IMR-90 (cell line): ENCODE measurements at regions not wholly inside any gene's neighbourhood (a gene's known extent, or its start where the extent isn't known, plus 50 kb on each side); places are given as distances from the start of the nearest gene placed in this dataset.

Experiments used
- ATAC-seq: fragments of 200-7000 bp; cut with Tn5 transposase; 2 replicates; pipeline ENCODE4 v1.9.1; 2020; ENCODE audit warnings: low read depth, mild to moderate bottlenecking, moderate library complexity
- BruUV-seq: library from RNA; stranded (reverse); fragments of 400-500 nt; replicated peaks from 2 replicates; lab custom pipeline; 2021; lab: Mats Ljungman, UMichigan
- CTCF ChIA-PET: fragments of 300-600 bp; formaldehyde crosslinking; extraction: SDS; loops from one replicate; lab custom pipeline; 2021; ENCODE audit warnings: antibody characterized with exemption; lab: Yijun Ruan, JAX
- POLR2A ChIA-PET: fragments of 300-600 bp; sonication (Branson Sonifier 250); formaldehyde crosslinking; loops from one replicate; lab custom pipeline; 2022; ENCODE audit warnings: antibody characterized with exemption; ENCODE audit not compliant: unreplicated experiment; lab: Charles Lee
- DNase-seq: peaks from one replicate; pipeline ENCODE4 v3.0.0; 2013
- H2AFZ ChIP-seq: replicated peaks from 2 replicates; pipeline ENCODE3; 2013; ENCODE audit warnings: low read length, mild to moderate bottlenecking; ENCODE audit not compliant: poor library complexity
- H2AK5ac ChIP-seq: 2 replicates; pipeline ENCODE4 v1.6.1; 2013; ENCODE audit warnings: low read depth, low read length, inconsistent platforms
- H2AK9ac ChIP-seq: replicated peaks from 2 replicates; pipeline ENCODE3; 2013; ENCODE audit warnings: mild to moderate bottlenecking, low read depth, low read length, moderate library complexity; ENCODE audit not compliant: poor library complexity
- H2BK120ac ChIP-seq: 2 replicates; pipeline ENCODE4 v1.6.1; 2013; ENCODE audit warnings: low read depth, low read length, inconsistent platforms
- H2BK15ac ChIP-seq: 3 replicates; pipeline ENCODE4 v1.6.1; 2013; ENCODE audit warnings: low read depth, low read length, inconsistent platforms
- H2BK20ac ChIP-seq: 2 replicates; pipeline ENCODE4 v1.6.1; 2013; ENCODE audit warnings: low read depth, mild to moderate bottlenecking, inconsistent platforms, low read length, moderate library complexity
- H2BK5ac ChIP-seq: 2 replicates; pipeline ENCODE4 v1.6.1; 2013; ENCODE audit warnings: mild to moderate bottlenecking, low read depth, low read length, inconsistent platforms; ENCODE audit not compliant: poor library complexity, severe bottlenecking
- H3K14ac ChIP-seq: replicated peaks from 2 replicates; pipeline ENCODE4 v1.6.1; 2013; ENCODE audit warnings: low read depth, low read length, inconsistent platforms
- H3K18ac ChIP-seq: 2 replicates; pipeline ENCODE4 v1.6.1; 2013; ENCODE audit warnings: low read depth, low read length, control low read depth
- H3K23ac ChIP-seq: 2 replicates; pipeline ENCODE4 v1.6.1; 2013; ENCODE audit warnings: low read depth, low read length, inconsistent platforms
- H3K27ac ChIP-seq: 2 replicates; pipeline ENCODE4 v1.5.1; 2013; ENCODE audit warnings: mild to moderate bottlenecking, control low read depth, low read length; ENCODE audit not compliant: insufficient read depth
- H3K27me3 ChIP-seq: 2 replicates; pipeline ENCODE4 v1.6.1; 2013; ENCODE audit warnings: low read length; ENCODE audit not compliant: control insufficient read depth, insufficient read depth
- H3K36me3 ChIP-seq: 2 replicates; pipeline ENCODE4 v1.6.1; 2013; ENCODE audit warnings: low read length, mixed read lengths; ENCODE audit not compliant: control insufficient read depth, insufficient read depth
- H3K4ac ChIP-seq: 2 replicates; pipeline ENCODE4 v1.6.1; 2013; ENCODE audit warnings: low read depth, low read length, inconsistent platforms
- H3K4me1 ChIP-seq: 2 replicates; pipeline ENCODE4 v1.6.1; 2013; ENCODE audit warnings: low read length, mixed read lengths; ENCODE audit not compliant: control insufficient read depth, insufficient read depth
- H3K4me2 ChIP-seq: 2 replicates; pipeline ENCODE4 v1.6.1; 2013; ENCODE audit warnings: low read depth, mild to moderate bottlenecking, control low read depth, low read length, moderate library complexity
- H3K4me3 ChIP-seq: 2 replicates; pipeline ENCODE4 v1.5.1; 2013; ENCODE audit warnings: low read depth, mild to moderate bottlenecking, control low read depth, low read length, moderate library complexity; ENCODE audit not compliant: insufficient read depth
- H3K56ac ChIP-seq: 2 replicates; pipeline ENCODE4 v1.6.1; 2013; ENCODE audit warnings: low read length, inconsistent platforms; ENCODE audit not compliant: insufficient read depth; ENCODE audit errors: extremely low read depth
- H3K79me1 ChIP-seq, 2 experiments: 2 replicates each; pipeline ENCODE4 v1.6.1; 2013; ENCODE audit warnings: low read length in 2 of 2, inconsistent platforms in 1 of 2, low read depth in 1 of 2
- H3K9ac ChIP-seq: 2 replicates; pipeline ENCODE4 v1.6.1; 2013; ENCODE audit warnings: low read depth, low read length, control low read depth
- H3K9me1 ChIP-seq: 2 replicates; pipeline ENCODE4 v1.6.1; 2013; ENCODE audit warnings: low read length, inconsistent platforms; ENCODE audit not compliant: insufficient read depth
- H3K9me3 ChIP-seq: 2 replicates; pipeline ENCODE4 v1.6.1; 2013; ENCODE audit warnings: low read length; ENCODE audit not compliant: control insufficient read depth, insufficient read depth
- H4K20me1 ChIP-seq: 2 replicates; pipeline ENCODE4 v1.6.1; 2013; ENCODE audit warnings: low read length, inconsistent platforms; ENCODE audit not compliant: insufficient read depth
- H4K5ac ChIP-seq: 2 replicates; pipeline ENCODE4 v1.6.1; 2013; ENCODE audit warnings: mild to moderate bottlenecking, low read depth, low read length, control low read depth
- H4K8ac ChIP-seq, 2 experiments: 2 replicates each; pipeline ENCODE4 v1.6.1; 2013; ENCODE audit warnings: low read depth in 2 of 2, low read length in 2 of 2, control low read depth in 1 of 2, inconsistent platforms in 1 of 2
- H4K91ac ChIP-seq: 2 replicates; pipeline ENCODE4 v1.6.1; 2013; ENCODE audit warnings: low read depth, low read length, inconsistent platforms; ENCODE audit not compliant: insufficient read depth
- FOS ChIP-seq: fragments of 150-350 bp; IDR thresholded peaks from 2 replicates; pipeline ENCODE4 v1.6.1; 2016; ENCODE audit warnings: low read depth, low read length
- MXI1 ChIP-seq: IDR thresholded peaks from 2 replicates; pipeline ENCODE4 v1.6.1; 2012; ENCODE audit warnings: low read depth, mild to moderate bottlenecking, low read length, moderate library complexity, borderline replicate concordance
- NFE2L2 ChIP-seq: fragments of 150-350 bp; IDR thresholded peaks from 2 replicates; pipeline ENCODE4 v1.6.1; 2016; ENCODE audit warnings: low read depth, mild to moderate bottlenecking, low read length
- POLR2A ChIP-seq: IDR thresholded peaks from 2 replicates; pipeline ENCODE4 v1.6.1; 2012; ENCODE audit warnings: mild to moderate bottlenecking, low read depth, low read length
- RAD21 ChIP-seq: IDR thresholded peaks from 2 replicates; pipeline ENCODE4 v1.6.1; 2012; ENCODE audit warnings: low read length, improper control_type of control experiment
- WGBS, 2 experiments: methylation state at CpG; one replicate each; pipeline versions ENCODE4 v1.1.5 to v1.1.7; 2013; ENCODE audit warnings: missing lambda C conversion rate in 2 of 2; ENCODE audit not compliant: insufficient read length in 1 of 2; ENCODE audit errors: extremely low coverage in 2 of 2; 5-methylcytosine and 5-hydroxymethylcytosine counted together
- dilution Hi-C: fragments of 300-500 bp; cut with HindIII; formaldehyde crosslinking; loops from one replicate; pipeline ENCODE4 v1.14.3; 2018; ENCODE audit warnings: low sequenced_read_pairs; ENCODE audit not compliant: unreplicated experiment
- in situ Hi-C: fragments of 300-500 bp; cut with MboI; formaldehyde crosslinking; loops from 3 replicates; pipeline ENCODE4 v1.14.3; 2019; ENCODE audit warnings: low sequenced_read_pairs, inconsistent platforms, mixed read lengths
- intact Hi-C: fragments of 100-400 bp; cut with micrococcal nuclease; formaldehyde crosslinking; loops from 2 replicates; pipeline ENCODE4 v1.10.0; 2022
- TF ChIP-seq, protein P1 (sequence below): fragments of 150-350 bp; IDR thresholded peaks from 2 replicates; pipeline ENCODE4 v1.6.1; 2017; ENCODE audit warnings: mild to moderate bottlenecking, antibody characterized with exemption, low read length, low read depth

DNA sequence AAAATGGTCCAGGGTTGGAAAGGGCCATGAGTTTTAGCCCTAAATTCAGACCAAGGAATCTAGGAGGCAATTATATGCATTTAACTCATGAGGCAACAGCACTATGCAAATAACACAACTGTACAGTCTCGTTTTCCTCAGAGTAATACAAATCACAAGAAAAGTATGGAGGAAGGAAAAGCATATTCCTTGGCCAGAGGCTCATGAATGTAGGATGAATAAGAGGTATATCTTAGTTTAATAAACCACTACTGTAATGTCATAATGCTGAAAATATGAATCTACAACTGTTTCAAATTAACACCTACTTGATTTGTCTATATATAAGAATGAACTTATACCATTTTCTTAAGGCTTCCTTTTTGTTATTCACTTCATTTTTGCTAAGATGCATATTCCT lies 252.5 kb upstream of the TANK start:
- no peak overlapping the region for H4K8ac ChIP-seq
- H3K4me2 ChIP-seq, result no peak overlapping the region
- no peak overlapping the region for H2AK5ac ChIP-seq
- no peak overlapping the region for H2AFZ ChIP-seq
- ChIA-PET POLR2A (no interaction called here), CTCF (interaction anchor here (0.7 kb wide), 1 partner anchor 1440 kb away, joined by 3 read pairs; no protein-coding TSS in a partner anchor)
- no peak overlapping the region for H2BK120ac ChIP-seq
- no peak overlapping the region for H3K27ac ChIP-seq
- H3K36me3 ChIP-seq, result no peaks in the 10 kb centered on the region
- ATAC-seq (no peak), DNase-seq (no peak)
- no TSS peak for BruUV-seq
- no peak overlapping the region for H4K5ac ChIP-seq
- WGBS, 2 experiments, result no CpG with 5 or more reads among the region's 1 CpG
- H3K18ac ChIP-seq, result no peak overlapping the region
- no peak overlapping the region for H3K56ac ChIP-seq
- no peaks in the 10 kb centered on the region for H3K79me1 ChIP-seq
- no peaks in the 10 kb centered on the region for H3K9me3 ChIP-seq
- H3K4ac ChIP-seq, result no peak overlapping the region
- no peak overlapping the region for H3K23ac ChIP-seq
- TF ChIP-seq NFE2L2 (no peak), POLR2A (no peak), RAD21 (no peak), MXI1 (no peak), FOS (no peak)
- TF ChIP-seq, protein P1, sequence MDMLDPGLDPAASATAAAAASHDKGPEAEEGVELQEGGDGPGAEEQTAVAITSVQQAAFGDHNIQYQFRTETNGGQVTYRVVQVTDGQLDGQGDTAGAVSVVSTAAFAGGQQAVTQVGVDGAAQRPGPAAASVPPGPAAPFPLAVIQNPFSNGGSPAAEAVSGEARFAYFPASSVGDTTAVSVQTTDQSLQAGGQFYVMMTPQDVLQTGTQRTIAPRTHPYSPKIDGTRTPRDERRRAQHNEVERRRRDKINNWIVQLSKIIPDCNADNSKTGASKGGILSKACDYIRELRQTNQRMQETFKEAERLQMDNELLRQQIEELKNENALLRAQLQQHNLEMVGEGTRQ, result no peak
- H3K14ac ChIP-seq, result no peak overlapping the region
- in situ Hi-C loops, result no loop called here
- no peak overlapping the region for H2BK15ac ChIP-seq
- no peaks in the 10 kb centered on the region for H3K27me3 ChIP-seq
- no peak overlapping the region for H2AK9ac ChIP-seq
- peaks cover 2% of the 10 kb centered on the region for H3K9me1 ChIP-seq
- dilution Hi-C loops, result no loop called here
- H3K4me1 ChIP-seq, result peaks cover 10% of the 10 kb centered on the region
- H3K9ac ChIP-seq, result no peak overlapping the region
- no peak overlapping the region for H2BK20ac ChIP-seq
- H4K91ac ChIP-seq, result no peak overlapping the region
- intact Hi-C loops, result no loop called here
- no peak overlapping the region for H3K4me3 ChIP-seq
- H2BK5ac ChIP-seq, result no peak overlapping the region
- H4K20me1 ChIP-seq, result no peaks in the 10 kb centered on the region
